OCI-LY7 (cell line): ENCODE measurements at regions not wholly inside any gene's neighbourhood (a gene's known extent, or its start where the extent isn't known, plus 50 kb on each side); places are given as distances from the start of the nearest gene placed in this dataset.

Experiments
- BruUV-seq: library from RNA; stranded (reverse); fragments of 400-500 nt; replicated peaks from 2 replicates; lab custom pipeline; 2021; lab: Mats Ljungman, UMichigan
- CTCF ChIA-PET: fragments of 300-600 bp; sonication (Branson Sonifier 250); formaldehyde crosslinking; loops from one replicate; lab custom pipeline; 2022; ENCODE audit warnings: antibody characterized with exemption; ENCODE audit not compliant: unreplicated experiment; lab: Charles Lee
- POLR2A ChIA-PET: fragments of 300-600 bp; sonication (Branson Sonifier 250); formaldehyde crosslinking; loops from one replicate; lab custom pipeline; 2022; ENCODE audit warnings: antibody characterized with exemption; lab: Charles Lee
- DNase-seq: peaks from one replicate; pipeline ENCODE4 v3.0.0-alpha.2; 2015; ENCODE audit warnings: low spot score
- H2AFZ ChIP-seq: fragments of 200-600 bp; sonication (generic), shearing (Covaris generic); 2 replicates; pipeline ENCODE4 v1.6.1; 2014; ENCODE audit warnings: mild to moderate bottlenecking, antibody characterized with exemption, low read length, moderate library complexity
- H3K27ac ChIP-seq: fragments of 200-600 bp; sonication (generic); 2 replicates; pipeline ENCODE4 v1.5.1; 2014; ENCODE audit warnings: mixed run types, low read depth, mild to moderate bottlenecking, moderate library complexity, low read length, inconsistent platforms; ENCODE audit not compliant: poor library complexity, severe bottlenecking
- H3K36me3 ChIP-seq: fragments of 200-600 bp; sonication (generic); 2 replicates; pipeline ENCODE4 v1.6.1; 2014; ENCODE audit warnings: mild to moderate bottlenecking, antibody characterized with exemption, low read length, moderate library complexity, mixed read lengths; ENCODE audit not compliant: insufficient read depth
- H3K4me1 ChIP-seq: fragments of 200-600 bp; sonication (generic); 2 replicates; pipeline ENCODE4 v1.5.1; 2014; ENCODE audit warnings: mild to moderate bottlenecking, low read length; ENCODE audit not compliant: insufficient read depth, poor library complexity, severe bottlenecking
- H3K4me2 ChIP-seq: fragments of 200-600 bp; sonication (generic); 2 replicates; pipeline ENCODE4 v1.6.1; 2014; ENCODE audit warnings: mild to moderate bottlenecking, low read length
- H3K4me3 ChIP-seq: fragments of 200-600 bp; sonication (generic); 2 replicates; pipeline ENCODE4 v1.5.1; 2014; ENCODE audit warnings: mild to moderate bottlenecking, low read depth, low read length; ENCODE audit not compliant: poor library complexity, severe bottlenecking
- H3K79me2 ChIP-seq: fragments of 200-600 bp; sonication (generic); 2 replicates; pipeline ENCODE4 v1.6.1; 2016; ENCODE audit warnings: low read depth, mild to moderate bottlenecking, low read length, moderate library complexity, mixed read lengths; ENCODE audit not compliant: insufficient read depth
- H3K9me2 ChIP-seq: fragments of 200-600 bp; sonication (generic); 2 replicates; pipeline ENCODE4 v1.6.1; 2016; ENCODE audit warnings: mild to moderate bottlenecking, low read length, mixed read lengths; ENCODE audit not compliant: insufficient read depth
- H3K9me3 ChIP-seq: fragments of 200-600 bp; sonication (generic); 2 replicates; pipeline ENCODE4 v1.6.1; 2014; ENCODE audit warnings: mild to moderate bottlenecking, mixed run types, low read length, mixed read lengths
- H4K20me1 ChIP-seq: fragments of 200-600 bp; sonication (generic); 2 replicates; pipeline ENCODE4 v1.6.1; 2014; ENCODE audit warnings: mild to moderate bottlenecking, antibody characterized with exemption, low read length, moderate library complexity, mixed read lengths; ENCODE audit not compliant: insufficient read depth
- CTCF ChIP-seq: fragments of 200-600 bp; sonication (generic); conservative IDR thresholded peaks from 2 replicates; pipeline ENCODE4 v1.5.1; 2014; ENCODE audit warnings: mild to moderate bottlenecking, antibody characterized with exemption, low read length, moderate library complexity, mixed read lengths
- EZH2phosphoT487 ChIP-seq: fragments of 200-600 bp; sonication (generic); IDR thresholded peaks from 2 replicates; pipeline ENCODE4 v1.6.1; 2018; ENCODE audit warnings: low read depth, borderline replicate concordance, mild to moderate bottlenecking, mixed run types, antibody characterized with exemption, low read length, moderate library complexity, mixed read lengths
- intact Hi-C: fragments of 100-400 bp; cut with micrococcal nuclease; formaldehyde crosslinking; loops from one replicate; pipeline ENCODE4 v1.10.0; 2022; ENCODE audit not compliant: unreplicated experiment

- H2AFZ ChIP-seq, result no peak overlapping the region
- TF ChIP-seq EZH2phosphoT487 (no peak), CTCF (no peak)
- no peaks in the 10 kb centered on the region for H3K36me3 ChIP-seq
- H3K9me3 ChIP-seq, result no peaks in the 10 kb centered on the region
- H3K27ac ChIP-seq, result no peak overlapping the region
- no peaks in the 10 kb centered on the region for H3K4me1 ChIP-seq
- H3K79me2 ChIP-seq, result no peaks in the 10 kb centered on the region
- no peak for DNase-seq
- no peaks in the 10 kb centered on the region for H4K20me1 ChIP-seq
- intact Hi-C loops, result no loop called here
- no peaks in the 10 kb centered on the region for H3K9me2 ChIP-seq
- no TSS peak for BruUV-seq
- H3K4me2 ChIP-seq, result no peak overlapping the region
- ChIA-PET POLR2A (no interaction called here), CTCF (no interaction called here)
- no peak overlapping the region for H3K4me3 ChIP-seq
Measured at GRCh38 chr1:232279909-232280400, 350.0 kb downstream of the SIPA1L2 start.

GRCh38 chr1:232278925-232279324 lies 351.0 kb downstream of the SIPA1L2 start:
- BruUV-seq, result no TSS peak
- H3K4me1 ChIP-seq, result no peaks in the 10 kb centered on the region
- H2AFZ ChIP-seq, result no peak overlapping the region
- H3K36me3 ChIP-seq, result no peaks in the 10 kb centered on the region
- no peaks in the 10 kb centered on the region for H4K20me1 ChIP-seq
- no peak overlapping the region for H3K4me2 ChIP-seq
- no peak overlapping the region for H3K4me3 ChIP-seq
- no peak overlapping the region for H3K27ac ChIP-seq
- ChIA-PET POLR2A (no interaction called here), CTCF (no interaction called here)
- H3K9me2 ChIP-seq, result no peaks in the 10 kb centered on the region
- no peak for DNase-seq
- no peaks in the 10 kb centered on the region for H3K79me2 ChIP-seq
- H3K9me3 ChIP-seq, result no peaks in the 10 kb centered on the region
- intact Hi-C loops, result no loop called here
- TF ChIP-seq CTCF, result no peak
- TF ChIP-seq EZH2phosphoT487, result no peak

- TF ChIP-seq CTCF (no peak), EZH2phosphoT487 (no peak)
- Histone ChIP-seq H2AFZ (no peak overlapping the region), H3K79me2 (no peaks in the 10 kb centered on the region), H3K4me3 (no peak overlapping the region), H4K20me1 (no peaks in the 10 kb centered on the region), H3K36me3 (no peaks in the 10 kb centered on the region), H3K4me2 (no peak overlapping the region), H3K9me2 (no peaks in the 10 kb centered on the region), H3K9me3 (no peaks in the 10 kb centered on the region), H3K4me1 (no peaks in the 10 kb centered on the region), H3K27ac (no peak overlapping the region)
- DNase-seq, result no peak
- ChIA-PET POLR2A (interaction anchor here (0.6 kb wide), 1 partner anchor 336 kb away, joined by 3 read pairs; no protein-coding TSS in a partner anchor), CTCF (no interaction called here)
- BruUV-seq, result no TSS peak
- intact Hi-C loops, result no loop called here
Measured at GRCh38 chr1:232276651-232277050, 353.3 kb downstream of the SIPA1L2 start.
